ENCODE measurements at regions not wholly inside any gene's neighbourhood (a gene's known extent, or its start where the extent isn't known, plus 50 kb on each side); places are given as distances from the start of the nearest gene placed in this dataset.

DNA sequence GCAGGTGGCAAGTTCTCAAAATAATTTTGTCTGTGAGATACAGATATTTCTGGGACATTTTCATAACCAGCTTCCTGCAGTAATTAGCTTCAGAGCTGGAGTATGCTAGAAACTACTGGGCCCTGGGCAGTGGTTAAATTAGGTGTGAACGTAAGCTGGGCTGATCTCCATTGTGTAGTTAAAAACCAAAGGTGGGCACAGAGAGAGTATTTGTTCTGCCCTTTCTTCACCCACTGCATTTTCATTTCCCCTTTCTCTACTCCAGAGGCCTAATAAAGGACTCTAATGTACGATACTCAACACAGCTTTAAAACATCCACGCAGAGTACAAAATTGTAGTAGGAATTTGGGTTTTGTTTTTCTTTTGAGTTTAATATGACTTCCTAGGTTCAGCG is 252.7 kb downstream of the SPRY1 start:
- no peak for TF ChIP-seq POLR2A (IDR thresholded peaks at IDR 0.05)
- TF ChIP-seq CTCF (IDR thresholded peaks at IDR 0.05), result no peak
- no peak for TF ChIP-seq POLR2AphosphoS5 (IDR thresholded peaks at IDR 0.05)

Measured in sigmoid colon (tissue), 4 donors.